H1 (cell line): ENCODE measurements at regions not wholly inside any gene's neighbourhood (a gene's known extent, or its start where the extent isn't known, plus 50 kb on each side); places are given as distances from the start of the nearest gene placed in this dataset.

Experiments
- CTCF ChIA-PET: fragments of 300-600 bp; sonication (Branson Sonifier 250); formaldehyde crosslinking; loops from one replicate; lab custom pipeline; 2021; ENCODE audit not compliant: partially characterized antibody; lab: Charles Lee
- POLR2A ChIA-PET: fragments of 300-600 bp; sonication (Branson Sonifier 250); formaldehyde crosslinking; loops from one replicate; lab custom pipeline; 2021; ENCODE audit warnings: inconsistent platforms; ENCODE audit not compliant: partially characterized antibody; lab: Charles Lee
- DNase-seq, 2 experiments: peaks; one replicate each; pipeline versions ENCODE4 v3.0.0 to v3.0.0-alpha.2; 2010 to 2022; ENCODE audit warnings: low spot score in 2 of 2, low read depth in 1 of 2, mixed read lengths in 1 of 2
- FAIRE-seq: peaks from 2 replicates; lab custom pipeline; 2011; peaks lifted over from hg19 to GRCh38; lab: Jason Lieb, UNC
- H2AFZ ChIP-seq: 2 replicates; pipeline ENCODE4 v1.8.1; 2012; ENCODE audit warnings: low read length, inconsistent platforms
- H2AK5ac ChIP-seq: 2 replicates; pipeline ENCODE4 v1.6.1; 2013; ENCODE audit warnings: low read depth, low read length
- H2BK120ac ChIP-seq: replicated peaks from 2 replicates; pipeline ENCODE3; 2013; ENCODE audit warnings: low read depth, low read length, inconsistent platforms
- H2BK12ac ChIP-seq: 2 replicates; pipeline ENCODE4 v1.6.1; 2013; ENCODE audit warnings: low read depth, low read length
- H2BK15ac ChIP-seq: 2 replicates; pipeline ENCODE4 v1.6.1; 2013; ENCODE audit warnings: low read length
- H2BK20ac ChIP-seq: 2 replicates; pipeline ENCODE4 v1.6.1; 2013; ENCODE audit warnings: low read length
- H2BK5ac ChIP-seq: 2 replicates; pipeline ENCODE4 v1.6.1; 2013; ENCODE audit warnings: low read depth, low read length
- H3K14ac ChIP-seq: 2 replicates; pipeline ENCODE4 v1.6.1; 2013; ENCODE audit warnings: inconsistent platforms; ENCODE audit not compliant: insufficient read length
- H3K18ac ChIP-seq: 2 replicates; pipeline ENCODE4 v1.6.1; 2013; ENCODE audit warnings: low read length; ENCODE audit errors: extremely low read depth
- H3K23ac ChIP-seq: 2 replicates; pipeline ENCODE4 v1.6.1; 2013; ENCODE audit warnings: inconsistent platforms; ENCODE audit not compliant: insufficient read length
- H3K23me2 ChIP-seq: 2 replicates; pipeline ENCODE4 v1.6.1; 2013; ENCODE audit warnings: low read depth, low read length
- H3K27ac ChIP-seq: 2 replicates; pipeline ENCODE4 v1.6.1; 2011; ENCODE audit warnings: low read depth, low read length, inconsistent platforms
- H3K27me3 ChIP-seq, 4 experiments: replicated peaks in 1 of 4; 1 replicate in 1 of 4; 2 replicates in 3 of 4; pipeline versions ENCODE4 v1.6.1 to v1.8.1; 2011 to 2013; ENCODE audit warnings: low read length in 3 of 4, mild to moderate bottlenecking in 3 of 4, inconsistent platforms in 2 of 4, mixed read lengths in 2 of 4, moderate library complexity in 1 of 4; ENCODE audit not compliant: control insufficient read depth in 3 of 4, insufficient read depth in 3 of 4; ENCODE audit errors: extremely low read depth in 1 of 4
- H3K36me3 ChIP-seq, 4 experiments: 2 replicates each; pipeline versions ENCODE4 v1.6.1 to v1.8.1; 2011 to 2013; ENCODE audit warnings: mild to moderate bottlenecking in 4 of 4, low read length in 3 of 4, moderate library complexity in 2 of 4, control low read depth in 1 of 4, inconsistent platforms in 1 of 4; ENCODE audit not compliant: insufficient read depth in 4 of 4, control insufficient read depth in 2 of 4
- H3K4ac ChIP-seq: replicated peaks from 2 replicates; pipeline ENCODE3; 2013; ENCODE audit warnings: low read length, low read depth, mixed read lengths, inconsistent platforms; ENCODE audit not compliant: insufficient read length
- H3K4me1 ChIP-seq, 4 experiments: replicated peaks in 1 of 4; 1 replicate in 1 of 4; 2 replicates in 3 of 4; pipeline versions ENCODE4 v1.6.1 to v1.8.1; 2011 to 2013; ENCODE audit warnings: low read length in 3 of 4, inconsistent platforms in 2 of 4, mixed read lengths in 1 of 4; ENCODE audit not compliant: insufficient read depth in 4 of 4, control insufficient read depth in 3 of 4
- H3K4me2 ChIP-seq, 2 experiments: 2 replicates each; pipeline versions ENCODE4 v1.6.1 to v1.8.1; 2011 to 2013; ENCODE audit warnings: low read depth in 2 of 2, low read length in 2 of 2, control low read depth in 1 of 2, inconsistent platforms in 1 of 2, mild to moderate bottlenecking in 1 of 2; ENCODE audit not compliant: insufficient read depth in 1 of 2
- H3K4me3 ChIP-seq, 4 experiments: fragments of 200-600, 300-600 bp in 1 of 4; sonication (generic), shearing (Covaris generic), sonication (Bioruptor Twin) in 1 of 4; 2 replicates each; pipeline versions ENCODE4 v1.5.1 to v1.8.1; 2011 to 2016; ENCODE audit warnings: low read length in 4 of 4, low read depth in 3 of 4, control low read depth in 2 of 4, inconsistent platforms in 2 of 4, mild to moderate bottlenecking in 2 of 4, mixed read lengths in 1 of 4, moderate library complexity in 1 of 4; ENCODE audit not compliant: insufficient read depth in 2 of 4; ENCODE audit errors: extremely low read depth in 1 of 4
- H3K56ac ChIP-seq: replicated peaks from 2 replicates; pipeline ENCODE3; 2013; ENCODE audit warnings: low read depth, mild to moderate bottlenecking, mixed read lengths, low read length, inconsistent platforms; ENCODE audit not compliant: insufficient read length
- H3K79me1 ChIP-seq: 2 replicates; pipeline ENCODE4 v1.6.1; 2013; ENCODE audit warnings: low read depth, low read length, control low read depth
- H3K79me2 ChIP-seq, 2 experiments: 2 replicates each; pipeline versions ENCODE4 v1.6.1 to v1.8.1; 2012 to 2013; ENCODE audit warnings: low read length in 2 of 2, mild to moderate bottlenecking in 2 of 2, inconsistent platforms in 1 of 2; ENCODE audit not compliant: insufficient read depth in 2 of 2, control insufficient read depth in 1 of 2
- H3K9ac ChIP-seq, 4 experiments: replicated peaks in 1 of 4; 1 replicate in 1 of 4; 2 replicates in 3 of 4; pipeline versions ENCODE4 v1.6.1 to v1.8.1; 2011 to 2013; ENCODE audit warnings: low read depth in 3 of 4, low read length in 3 of 4, control low read depth in 2 of 4, mild to moderate bottlenecking in 2 of 4, moderate library complexity in 2 of 4, inconsistent platforms in 1 of 4; ENCODE audit errors: extremely low read depth in 1 of 4
- H3K9me3 ChIP-seq, 2 experiments: 2 replicates each; pipeline versions ENCODE4 v1.6.1 to v1.8.1; 2012 to 2013; ENCODE audit warnings: mild to moderate bottlenecking in 2 of 2, moderate library complexity in 2 of 2, control low read depth in 1 of 2, inconsistent platforms in 1 of 2, low read depth in 1 of 2, low read length in 1 of 2, mixed read lengths in 1 of 2; ENCODE audit not compliant: insufficient read depth in 2 of 2
- H4K20me1 ChIP-seq, 2 experiments: replicated peaks in 1 of 2; 2 replicates each; pipeline versions ENCODE3 to v1.8.1; 2011 to 2013; ENCODE audit warnings: inconsistent platforms in 2 of 2, low read length in 2 of 2, mild to moderate bottlenecking in 1 of 2; ENCODE audit not compliant: insufficient read depth in 2 of 2, control insufficient read depth in 1 of 2
- H4K5ac ChIP-seq: 2 replicates; pipeline ENCODE4 v1.6.1; 2013; ENCODE audit warnings: low read length, low read depth, mixed read lengths, inconsistent platforms; ENCODE audit not compliant: insufficient read length
- H4K8ac ChIP-seq: 2 replicates; pipeline ENCODE4 v1.8.0; 2013; ENCODE audit warnings: mild to moderate bottlenecking, moderate library complexity, low read length, inconsistent platforms; ENCODE audit not compliant: insufficient read depth; ENCODE audit errors: extremely low read depth
- H4K91ac ChIP-seq: replicated peaks from 2 replicates; pipeline ENCODE3; 2013; ENCODE audit warnings: low read length, mixed read lengths, inconsistent platforms; ENCODE audit not compliant: insufficient read length
- BRCA1 ChIP-seq: IDR thresholded peaks from 2 replicates; pipeline ENCODE4 v1.6.1; 2012; ENCODE audit warnings: low read depth, low read length, improper control_type of control experiment
- GTF2F1 ChIP-seq: IDR thresholded peaks from 2 replicates; pipeline ENCODE4 v1.6.1; 2012; ENCODE audit warnings: low read depth, low read length, improper control_type of control experiment, borderline replicate concordance
- HDAC2 ChIP-seq, 2 experiments: fragments of 300-600 bp in 1 of 2; sonication (generic) in 1 of 2; IDR thresholded peaks; 2 replicates each; pipeline ENCODE4 v1.6.1; 2011 to 2012; ENCODE audit warnings: low read depth in 2 of 2, low read length in 2 of 2, mild to moderate bottlenecking in 2 of 2, moderate library complexity in 2 of 2, borderline replicate concordance in 1 of 2, inconsistent platforms in 1 of 2
- JUN ChIP-seq: IDR thresholded peaks from 2 replicates; pipeline ENCODE4 v1.6.1; 2011; ENCODE audit warnings: low read depth, mild to moderate bottlenecking, improper control_type of control experiment, low read length
- KDM4A ChIP-seq: IDR thresholded peaks from one replicate; pipeline ENCODE4 v1.7.1; 2012; ENCODE audit warnings: low read depth, mild to moderate bottlenecking, moderate library complexity, low read length, inconsistent platforms; ENCODE audit not compliant: severe bottlenecking
- MAFK ChIP-seq: IDR thresholded peaks from 2 replicates; pipeline ENCODE4 v1.6.1; 2012; ENCODE audit warnings: low read depth, mild to moderate bottlenecking, improper control_type of control experiment, low read length
- POLR2A ChIP-seq, 2 experiments: IDR thresholded peaks; 1 replicate in 1 of 2; 2 replicates in 1 of 2; pipeline ENCODE4 v1.6.1; 2011; ENCODE audit warnings: low read depth in 2 of 2, low read length in 2 of 2, mild to moderate bottlenecking in 2 of 2; ENCODE audit errors: control extremely low read depth in 1 of 2
- POU5F1 ChIP-seq: IDR thresholded peaks from 2 replicates; pipeline ENCODE4 v1.6.1; 2011; ENCODE audit warnings: low read depth, mild to moderate bottlenecking, low read length, moderate library complexity
- SRF ChIP-seq: IDR thresholded peaks from 2 replicates; pipeline ENCODE4 v1.6.1; 2011; ENCODE audit warnings: mild to moderate bottlenecking, low read depth, low read length, moderate library complexity
- TAF7 ChIP-seq: optimal IDR thresholded peaks from 2 replicates; pipeline ENCODE3; 2011; ENCODE audit warnings: low read depth, mild to moderate bottlenecking, inconsistent platforms, low read length, moderate library complexity, borderline replicate concordance
- YY1 ChIP-seq: IDR thresholded peaks from 2 replicates; pipeline ENCODE4 v1.6.1; 2011; ENCODE audit warnings: low read depth, mild to moderate bottlenecking, low read length
- WGBS, 2 experiments: shearing (Covaris generic) in 1 of 2; methylation state at CpG; one replicate each; pipeline versions ENCODE4 v1.1.6 to v1.1.7; 2013 to 2015; ENCODE audit warnings: low lambda C conversion rate in 2 of 2, mixed read lengths in 2 of 2, inconsistent platforms in 1 of 2, low coverage in 1 of 2, missing lambda C conversion rate in 1 of 2; ENCODE audit not compliant: insufficient replicate concordance in 2 of 2, insufficient coverage in 1 of 2, insufficient read length in 1 of 2; ENCODE audit errors: extremely low coverage in 1 of 2, missing lambda C conversion rate in 1 of 2; 5-methylcytosine and 5-hydroxymethylcytosine counted together
- TF ChIP-seq, protein P1 (sequence below), 3 experiments: IDR thresholded peaks; 1 replicate in 2 of 3; 2 replicates in 1 of 3; pipeline versions ENCODE4 v1.5.1 to v1.6.1; 2011; ENCODE audit warnings: low read length in 3 of 3, mild to moderate bottlenecking in 3 of 3, inconsistent platforms in 2 of 3, low read depth in 1 of 3, moderate library complexity in 1 of 3; ENCODE audit not compliant: insufficient read depth in 1 of 3; ENCODE audit errors: control extremely low read depth in 1 of 3

DNA sequence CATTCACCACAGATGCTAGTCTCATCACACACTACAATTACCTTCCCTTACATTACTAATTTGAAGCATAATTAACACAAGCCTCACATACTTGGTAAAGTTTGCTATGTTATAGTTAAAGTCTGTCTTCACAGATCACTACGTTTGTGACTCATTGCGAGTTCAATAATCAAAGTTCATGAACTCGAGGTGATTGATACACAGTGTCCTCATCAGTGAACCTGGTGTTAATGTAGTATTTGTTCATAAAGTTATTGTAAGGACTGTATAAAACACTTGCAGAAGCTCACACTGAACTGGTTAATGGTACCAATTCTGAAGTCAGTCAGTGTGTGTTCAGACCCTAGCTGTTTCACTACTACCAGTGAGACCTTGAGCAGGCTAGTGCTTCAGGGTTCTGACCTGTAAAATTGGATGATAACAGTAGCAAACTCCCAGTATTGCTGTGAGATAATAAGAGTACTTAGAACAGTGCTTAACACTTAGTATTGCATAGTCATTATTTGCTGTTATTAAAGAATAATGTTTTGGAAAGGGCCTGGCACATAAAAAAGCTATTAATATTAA lies 313.3 kb downstream of the LIG4 start:
- no peak overlapping the region for H2BK120ac ChIP-seq
- FAIRE-seq: no peak
- ChIA-PET CTCF (interaction anchor here (0.5 to 1.9 kb wide), 3 partner anchors 44 to 254 kb away, joined by 3 to 6 read pairs (median 3); no protein-coding TSS in a partner anchor), POLR2A (no interaction called here)
- no peaks in the 10 kb centered on the region for H3K79me1 ChIP-seq
- H3K23me2 ChIP-seq: no peaks in the 10 kb centered on the region
- no peaks in the 10 kb centered on the region for H3K4me1 ChIP-seq
- no peak overlapping the region for H4K5ac ChIP-seq
- no peak overlapping the region for H3K4ac ChIP-seq
- no peak overlapping the region for H2BK15ac ChIP-seq
- H3K27me3 ChIP-seq: no peaks in the 10 kb centered on the region
- H2AK5ac ChIP-seq: no peak overlapping the region
- no peak overlapping the region for H2BK12ac ChIP-seq
- H3K18ac ChIP-seq: no peak overlapping the region
- 91% methylated on average over 3 of the region's 3 CpGs; no CpG with 5 or more reads in 1 of the 2 experiments for WGBS, 2 experiments
- H3K9me3 ChIP-seq: no peaks in the 10 kb centered on the region
- H3K9ac ChIP-seq: no peak overlapping the region
- H4K91ac ChIP-seq: no peak overlapping the region
- no peak overlapping the region for H4K8ac ChIP-seq
- H2BK20ac ChIP-seq: no peak overlapping the region
- no peaks in the 10 kb centered on the region for H3K79me2 ChIP-seq
- DNase-seq: no peak
- no peak overlapping the region for H3K27ac ChIP-seq
- no peak overlapping the region for H2BK5ac ChIP-seq
- H4K20me1 ChIP-seq: no peaks in the 10 kb centered on the region
- H3K36me3 ChIP-seq: no peaks in the 10 kb centered on the region
- no peak overlapping the region; the same call in 1 of the 2 replicates for H2AFZ ChIP-seq
- no peak overlapping the region for H3K23ac ChIP-seq
- H3K4me3 ChIP-seq: no peak overlapping the region
- H3K4me2 ChIP-seq: no peak overlapping the region
- no peak overlapping the region for H3K14ac ChIP-seq
- no peak overlapping the region for H3K56ac ChIP-seq
- TF ChIP-seq MAFK: no peak
- no peak for TF ChIP-seq TAF7
- no peak for TF ChIP-seq BRCA1
- no peak for TF ChIP-seq GTF2F1
- TF ChIP-seq POU5F1: no peak
- TF ChIP-seq YY1: no peak
- no peak for TF ChIP-seq KDM4A
- TF ChIP-seq, protein P1, sequence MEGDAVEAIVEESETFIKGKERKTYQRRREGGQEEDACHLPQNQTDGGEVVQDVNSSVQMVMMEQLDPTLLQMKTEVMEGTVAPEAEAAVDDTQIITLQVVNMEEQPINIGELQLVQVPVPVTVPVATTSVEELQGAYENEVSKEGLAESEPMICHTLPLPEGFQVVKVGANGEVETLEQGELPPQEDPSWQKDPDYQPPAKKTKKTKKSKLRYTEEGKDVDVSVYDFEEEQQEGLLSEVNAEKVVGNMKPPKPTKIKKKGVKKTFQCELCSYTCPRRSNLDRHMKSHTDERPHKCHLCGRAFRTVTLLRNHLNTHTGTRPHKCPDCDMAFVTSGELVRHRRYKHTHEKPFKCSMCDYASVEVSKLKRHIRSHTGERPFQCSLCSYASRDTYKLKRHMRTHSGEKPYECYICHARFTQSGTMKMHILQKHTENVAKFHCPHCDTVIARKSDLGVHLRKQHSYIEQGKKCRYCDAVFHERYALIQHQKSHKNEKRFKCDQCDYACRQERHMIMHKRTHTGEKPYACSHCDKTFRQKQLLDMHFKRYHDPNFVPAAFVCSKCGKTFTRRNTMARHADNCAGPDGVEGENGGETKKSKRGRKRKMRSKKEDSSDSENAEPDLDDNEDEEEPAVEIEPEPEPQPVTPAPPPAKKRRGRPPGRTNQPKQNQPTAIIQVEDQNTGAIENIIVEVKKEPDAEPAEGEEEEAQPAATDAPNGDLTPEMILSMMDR (IDR thresholded peaks at IDR 0.05; ENCODE audit: control extremely low read depth in 1 of 3, insufficient read depth in 1 of 3, low read depth in 1 of 3, low read length in 3 of 3): no peak
- no peak for TF ChIP-seq SRF
- no peak for TF ChIP-seq JUN
- no peak for TF ChIP-seq POLR2A (IDR thresholded peaks at IDR 0.05; ENCODE audit: control extremely low read depth in 1 of 2, low read depth in 2 of 2, low read length in 2 of 2)
- TF ChIP-seq HDAC2 (IDR thresholded peaks at IDR 0.05; ENCODE audit: borderline replicate concordance in 1 of 2, low read depth in 2 of 2, low read length in 2 of 2): no peak
